ENCODE measurements at regions not wholly inside any gene's neighbourhood (a gene's known extent, or its start where the extent isn't known, plus 50 kb on each side); places are given as distances from the start of the nearest gene placed in this dataset.

DNA sequence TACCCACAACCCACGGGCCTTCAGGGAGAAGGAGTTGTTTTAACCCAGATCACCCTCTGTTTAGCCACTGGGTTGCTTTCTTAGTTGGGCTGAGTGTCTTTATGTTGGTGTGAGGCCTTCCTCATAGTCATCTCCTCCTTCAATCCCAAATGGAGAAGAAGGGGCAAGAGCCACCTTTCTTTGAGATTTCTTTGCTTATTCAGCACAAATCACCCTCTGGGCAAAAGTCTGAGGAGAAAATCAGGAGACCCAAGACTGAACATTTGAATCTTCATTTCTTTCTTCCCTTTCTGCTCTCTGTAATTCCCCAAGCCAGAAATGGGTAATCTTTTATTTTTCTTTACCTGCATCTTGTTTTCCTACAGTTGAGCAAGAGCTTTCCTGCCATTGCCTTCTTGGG lies 329.0 kb downstream of the TLE4 start:
- Histone ChIP-seq H3K27me3 (no peaks in the 10 kb centered on the region), H3K36me3 (no peaks in the 10 kb centered on the region), H3K4me3 (no peak overlapping the region), H3K27ac (no peak overlapping the region), H3K4me1 (no peaks in the 10 kb centered on the region), H3K9me3 (no peaks in the 10 kb centered on the region)
- no peak for DNase-seq (ENCODE audit: extremely low spot score in 2 of 2)
- TF ChIP-seq, protein P1, sequence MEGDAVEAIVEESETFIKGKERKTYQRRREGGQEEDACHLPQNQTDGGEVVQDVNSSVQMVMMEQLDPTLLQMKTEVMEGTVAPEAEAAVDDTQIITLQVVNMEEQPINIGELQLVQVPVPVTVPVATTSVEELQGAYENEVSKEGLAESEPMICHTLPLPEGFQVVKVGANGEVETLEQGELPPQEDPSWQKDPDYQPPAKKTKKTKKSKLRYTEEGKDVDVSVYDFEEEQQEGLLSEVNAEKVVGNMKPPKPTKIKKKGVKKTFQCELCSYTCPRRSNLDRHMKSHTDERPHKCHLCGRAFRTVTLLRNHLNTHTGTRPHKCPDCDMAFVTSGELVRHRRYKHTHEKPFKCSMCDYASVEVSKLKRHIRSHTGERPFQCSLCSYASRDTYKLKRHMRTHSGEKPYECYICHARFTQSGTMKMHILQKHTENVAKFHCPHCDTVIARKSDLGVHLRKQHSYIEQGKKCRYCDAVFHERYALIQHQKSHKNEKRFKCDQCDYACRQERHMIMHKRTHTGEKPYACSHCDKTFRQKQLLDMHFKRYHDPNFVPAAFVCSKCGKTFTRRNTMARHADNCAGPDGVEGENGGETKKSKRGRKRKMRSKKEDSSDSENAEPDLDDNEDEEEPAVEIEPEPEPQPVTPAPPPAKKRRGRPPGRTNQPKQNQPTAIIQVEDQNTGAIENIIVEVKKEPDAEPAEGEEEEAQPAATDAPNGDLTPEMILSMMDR (IDR thresholded peaks at IDR 0.05): no peak
- TF ChIP-seq POLR2A (IDR thresholded peaks at IDR 0.05) (no peak), POLR2AphosphoS5 (IDR thresholded peaks at IDR 0.05; ENCODE audit: insufficient read depth in 1 of 2, low read depth in 1 of 2) (no peak)
- intact Hi-C loops (cut with DNase I): no loop called here

GRCh38 chr9:79896390-79896980 lies 324.7 kb downstream of the TLE4 start:
- H3K9me3 ChIP-seq: no peaks in the 10 kb centered on the region
- no peak for DNase-seq (ENCODE audit: extremely low spot score in 2 of 2)
- H3K4me1 ChIP-seq: no peaks in the 10 kb centered on the region
- no peaks in the 10 kb centered on the region for H3K36me3 ChIP-seq
- intact Hi-C loops (cut with DNase I): no loop called here
- H3K27ac ChIP-seq: no peak overlapping the region
- H3K27me3 ChIP-seq: no peaks in the 10 kb centered on the region
- TF ChIP-seq POLR2A (IDR thresholded peaks at IDR 0.05): no peak
- no peak for TF ChIP-seq POLR2AphosphoS5 (IDR thresholded peaks at IDR 0.05; ENCODE audit: insufficient read depth in 1 of 2, low read depth in 1 of 2)
- TF ChIP-seq, protein P1 (IDR thresholded peaks at IDR 0.05): no peak
- no peak overlapping the region for H3K4me3 ChIP-seq

DNA sequence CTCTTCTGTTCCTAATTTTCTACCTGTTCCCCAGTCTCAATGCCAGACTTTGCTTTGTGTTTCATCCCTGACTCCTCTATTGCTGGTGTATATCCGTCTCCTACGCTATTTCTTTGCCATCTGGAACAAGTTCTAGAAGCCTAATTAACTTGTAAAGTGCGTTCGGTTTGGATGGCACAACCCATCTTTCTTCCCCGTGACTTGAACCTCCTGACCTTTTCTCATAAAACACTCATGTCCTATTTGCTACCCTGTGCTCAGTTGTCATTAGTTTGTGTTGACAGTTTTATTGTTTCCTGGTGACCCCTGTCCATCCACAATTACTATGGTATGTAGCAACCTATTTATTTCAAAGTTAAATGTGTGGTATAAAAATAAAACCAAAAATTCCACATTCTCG lies 323.5 kb downstream of the TLE4 start:
- Histone ChIP-seq H3K4me3 (no peak overlapping the region), H3K36me3 (no peaks in the 10 kb centered on the region), H3K4me1 (no peaks in the 10 kb centered on the region), H3K9me3 (no peaks in the 10 kb centered on the region), H3K27ac (no peak overlapping the region), H3K27me3 (no peaks in the 10 kb centered on the region)
- intact Hi-C loops (cut with DNase I): no loop called here
- TF ChIP-seq, protein P1 (IDR thresholded peaks at IDR 0.05): no peak
- TF ChIP-seq POLR2A (IDR thresholded peaks at IDR 0.05) (no peak), POLR2AphosphoS5 (IDR thresholded peaks at IDR 0.05; ENCODE audit: insufficient read depth in 1 of 2, low read depth in 1 of 2) (no peak)
- DNase-seq (ENCODE audit: extremely low spot score in 2 of 2): no peak

DNA sequence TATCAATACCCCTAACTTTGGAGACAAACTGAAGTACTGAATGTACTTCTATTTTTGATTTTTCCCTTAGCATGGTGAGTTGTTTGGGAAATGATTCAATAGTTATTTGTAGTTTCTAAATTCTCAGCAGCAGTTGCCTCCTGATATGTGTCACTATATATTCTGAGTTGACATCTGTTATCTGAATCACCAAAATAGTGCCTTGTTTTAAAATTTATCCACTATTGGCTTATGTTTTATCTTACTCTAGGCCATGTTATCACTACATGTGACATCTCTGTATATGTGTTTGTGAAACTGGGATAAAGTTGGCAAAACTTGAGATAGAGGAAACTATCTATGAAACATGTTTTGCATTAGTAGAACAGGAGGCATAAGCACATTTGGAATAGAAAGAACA lies 317.6 kb downstream of the TLE4 start:
- Histone ChIP-seq H3K27ac (no peak overlapping the region), H3K36me3 (no peaks in the 10 kb centered on the region), H3K27me3 (no peaks in the 10 kb centered on the region), H3K4me1 (no peaks in the 10 kb centered on the region), H3K4me3 (no peak overlapping the region), H3K9me3 (no peaks in the 10 kb centered on the region)
- TF ChIP-seq POLR2A (IDR thresholded peaks at IDR 0.05) (no peak), POLR2AphosphoS5 (IDR thresholded peaks at IDR 0.05; ENCODE audit: insufficient read depth in 1 of 2, low read depth in 1 of 2) (no peak)
- TF ChIP-seq, protein P1 (IDR thresholded peaks at IDR 0.05): no peak
- no peak for DNase-seq (ENCODE audit: extremely low spot score in 2 of 2)
- intact Hi-C loops (cut with DNase I): no loop called here

GRCh38 chr9:79885093-79885857 lies 313.5 kb downstream of the TLE4 start:
- no peak for DNase-seq (ENCODE audit: extremely low spot score in 2 of 2)
- TF ChIP-seq POLR2AphosphoS5 (IDR thresholded peaks at IDR 0.05; ENCODE audit: insufficient read depth in 1 of 2, low read depth in 1 of 2): no peak
- no peak for TF ChIP-seq POLR2A (IDR thresholded peaks at IDR 0.05)
- TF ChIP-seq, protein P1 (IDR thresholded peaks at IDR 0.05): no peak
- Histone ChIP-seq H3K4me1 (no peaks in the 10 kb centered on the region), H3K9me3 (no peaks in the 10 kb centered on the region), H3K36me3 (no peaks in the 10 kb centered on the region), H3K27ac (no peak overlapping the region), H3K4me3 (no peak overlapping the region), H3K27me3 (no peaks in the 10 kb centered on the region)
- intact Hi-C loops (cut with DNase I): no loop called here

Data from vagina (tissue), 2 donors.